HepG2 (cell line): ENCODE measurements at regions not wholly inside any gene's neighbourhood (a gene's known extent, or its start where the extent isn't known, plus 50 kb on each side); places are given as distances from the start of the nearest gene placed in this dataset.

Experiments used
- ATF6 ChIP-seq: sonication (generic); formaldehyde crosslinking; conservative IDR thresholded peaks from 2 replicates; pipeline ENCODE4 v1.4.0; 2020; ENCODE audit warnings: missing genetic modification reagents
- BRF2 ChIP-seq: sonication (generic); formaldehyde crosslinking; IDR thresholded peaks from 2 replicates; pipeline ENCODE4 v1.8.1; 2022; ENCODE audit warnings: mild to moderate bottlenecking, missing genetic modification reagents
- CTCF ChIP-seq: sonication (generic); formaldehyde crosslinking; IDR thresholded peaks from 2 replicates; pipeline ENCODE4 v1.5.0; 2020; ENCODE audit warnings: mild to moderate bottlenecking, missing genetic modification reagents, moderate library complexity
- EP300 ChIP-seq, 3 experiments: sonication (generic) in 1 of 3; formaldehyde crosslinking in 1 of 3; IDR thresholded peaks; 2 replicates each; pipeline versions ENCODE4 v1.5.1 to v1.6.1; 2011 to 2020; ENCODE audit warnings: low read depth in 2 of 3, low read length in 2 of 3, borderline replicate concordance in 1 of 3, improper control_type of control experiment in 1 of 3, mild to moderate bottlenecking in 1 of 3, missing genetic modification reagents in 1 of 3, moderate library complexity in 1 of 3
- KDM2A ChIP-seq: sonication (generic); formaldehyde crosslinking; IDR thresholded peaks from 2 replicates; pipeline ENCODE4 v1.4.0; 2020; ENCODE audit warnings: low read depth, missing genetic modification reagents, borderline replicate concordance
- KDM3A ChIP-seq: IDR thresholded peaks from 2 replicates; pipeline ENCODE4 v1.6.1; 2018; ENCODE audit warnings: low read depth, missing compliant biosample characterization
- SRF ChIP-seq: IDR thresholded peaks from 2 replicates; pipeline ENCODE4 v1.6.1; 2011; ENCODE audit warnings: mild to moderate bottlenecking, low read depth, low read length, moderate library complexity
- ZNF205 ChIP-seq: IDR thresholded peaks from 2 replicates; pipeline ENCODE4 v1.6.1; 2018; ENCODE audit warnings: missing biosample characterization, missing genetic modification reagents
- ZNF7 ChIP-seq: IDR thresholded peaks from 2 replicates; pipeline ENCODE4 v1.6.1; 2016; ENCODE audit warnings: missing biosample characterization, missing genetic modification reagents

GRCh38 chr18:38198526-38198925 lies 632.9 kb upstream of the CELF4 start:
- no peak for TF ChIP-seq BRF2 (CRISPR knock-in tag)
- TF ChIP-seq KDM2A (CRISPR knock-in tag): no peak
- TF ChIP-seq CTCF (CRISPR knock-in tag): no peak
- no peak for TF ChIP-seq ZNF7 (CRISPR knock-in tag)
- TF ChIP-seq ATF6 (CRISPR knock-in tag): no peak
- TF ChIP-seq KDM3A (CRISPR knock-in tag): no peak
- no peak for TF ChIP-seq EP300 (IDR thresholded peaks at IDR 0.05; ENCODE audit: low read depth in 2 of 2, low read length in 2 of 2)
- no peak for TF ChIP-seq EP300 (CRISPR knock-in tag; IDR thresholded peaks at IDR 0.05; ENCODE audit: borderline replicate concordance)
- no peak for TF ChIP-seq ZNF205
- TF ChIP-seq SRF: no peak
